GM12878 (cell line): ENCODE measurements at regions not wholly inside any gene's neighbourhood (a gene's known extent, or its start where the extent isn't known, plus 50 kb on each side); places are given as distances from the start of the nearest gene placed in this dataset.

Experiments used
- ATAC-seq: fragments of 200-7000 bp; cut with Tn5 transposase; 3 replicates; pipeline ENCODE4 v1.9.1; 2020; ENCODE audit warnings: mild to moderate bottlenecking, moderate library complexity
- BruUV-seq: library from RNA; stranded (reverse); fragments of 400-500 nt; replicated peaks from 2 replicates; lab custom pipeline; 2021; lab: Mats Ljungman, UMichigan
- CTCF ChIA-PET: fragments of 300-600 bp; sonication (Branson Sonifier 250); formaldehyde crosslinking; extraction: SDS; loops from one replicate; lab custom pipeline; 2021; ENCODE audit warnings: inconsistent platforms; lab: Yijun Ruan, JAX
- POLR2A ChIA-PET: fragments of 350-600 bp; formaldehyde crosslinking; extraction: SDS; loops from one replicate; lab custom pipeline; 2021; ENCODE audit warnings: inconsistent platforms; lab: Charles Lee
- RAD21 ChIA-PET: fragments of 300-600 bp; sonication (Branson Sonifier 250); formaldehyde crosslinking; loops from one replicate; lab custom pipeline; 2023; ENCODE audit warnings: antibody characterized with exemption; ENCODE audit not compliant: unreplicated experiment; lab: Charles Lee
- SMC1A ChIA-PET: fragments of 300-600 bp; sonication (Branson Sonifier 250); formaldehyde crosslinking; loops from one replicate; lab custom pipeline; 2023; ENCODE audit not compliant: unreplicated experiment, uncharacterized antibody; lab: Charles Lee
- DNase-seq: peaks from one replicate; pipeline ENCODE4 v3.0.0-alpha.2; 2011; ENCODE audit warnings: low read depth, low spot score
- FAIRE-seq: peaks from 3 replicates; lab custom pipeline; 2011; peaks lifted over from hg19 to GRCh38; lab: Jason Lieb, UNC
- H2AFZ ChIP-seq: 2 replicates; pipeline ENCODE4 v1.6.0; 2011; ENCODE audit warnings: low read depth, low read length, control low read depth; ENCODE audit not compliant: control insufficient read depth
- H3K27ac ChIP-seq: 2 replicates; pipeline ENCODE4 v1.5.1; 2011; ENCODE audit warnings: control low read depth; ENCODE audit not compliant: control insufficient read depth, insufficient read depth
- H3K27me3 ChIP-seq, 2 experiments: replicated peaks in 1 of 2; 2 replicates each; pipeline versions ENCODE4 v1.6.0 to v1.6.1; 2011; ENCODE audit warnings: low read length in 1 of 2; ENCODE audit not compliant: control insufficient read depth in 2 of 2, insufficient read depth in 2 of 2
- H3K36me3 ChIP-seq, 2 experiments: 2 replicates each; pipeline ENCODE4 v1.5.1; 2011; ENCODE audit warnings: low read length in 1 of 2; ENCODE audit not compliant: control insufficient read depth in 2 of 2, insufficient read depth in 2 of 2
- H3K4me1 ChIP-seq: 2 replicates; pipeline ENCODE4 v1.6.1; 2011; ENCODE audit warnings: mild to moderate bottlenecking, low read length, moderate library complexity, mixed read lengths; ENCODE audit not compliant: control insufficient read depth, insufficient read depth
- H3K4me2 ChIP-seq: 2 replicates; pipeline ENCODE4 v1.6.0; 2011; ENCODE audit warnings: control low read depth; ENCODE audit not compliant: control insufficient read depth, insufficient read depth
- H3K4me3 ChIP-seq: fragments of 200-600 bp; sonication (generic); 2 replicates; pipeline ENCODE4 v1.5.1; 2016
- H3K79me2 ChIP-seq: 2 replicates; pipeline ENCODE4 v1.6.0; 2011; ENCODE audit warnings: low read length; ENCODE audit not compliant: control insufficient read depth, insufficient read depth
- H3K9ac ChIP-seq: 2 replicates; pipeline ENCODE4 v1.8.0; 2011; ENCODE audit warnings: low read length, control low read depth, mixed read lengths; ENCODE audit not compliant: control insufficient read depth, insufficient read depth
- H3K9me3 ChIP-seq: replicated peaks from 3 replicates; pipeline ENCODE4 v1.5.1; 2011; ENCODE audit warnings: mild to moderate bottlenecking, low read length; ENCODE audit not compliant: control insufficient read depth, insufficient read depth
- H4K20me1 ChIP-seq: 2 replicates; pipeline ENCODE4 v1.6.0; 2011; ENCODE audit not compliant: control insufficient read depth, insufficient read depth
- NKRF ChIP-seq: fragments of 450-650 bp; conservative IDR thresholded peaks from 2 replicates; pipeline ENCODE4 v1.6.1; 2017; ENCODE audit warnings: mild to moderate bottlenecking, moderate library complexity
- ZNF24 ChIP-seq: fragments of 450-650 bp; IDR thresholded peaks from 2 replicates; pipeline ENCODE4 v1.6.1; 2017; ENCODE audit warnings: antibody characterized with exemption, mild to moderate bottlenecking
- WGBS: methylation state at CpG from one replicate; pipeline ENCODE4 v1.1.6; 2016; ENCODE audit warnings: low lambda C conversion rate; ENCODE audit not compliant: insufficient replicate concordance, insufficient coverage; ENCODE audit errors: missing lambda C conversion rate; 5-methylcytosine and 5-hydroxymethylcytosine counted together
- in situ Hi-C: fragments of 300-500 bp; cut with MboI; formaldehyde crosslinking; loops from 9 replicates; pipeline ENCODE4 v1.14.3; 2018; ENCODE audit warnings: mixed read lengths
- intact Hi-C: fragments of 100-400 bp; cut with micrococcal nuclease; formaldehyde crosslinking; loops from one replicate; pipeline ENCODE4 v1.14.2; 2022; ENCODE audit not compliant: unreplicated experiment

DNA sequence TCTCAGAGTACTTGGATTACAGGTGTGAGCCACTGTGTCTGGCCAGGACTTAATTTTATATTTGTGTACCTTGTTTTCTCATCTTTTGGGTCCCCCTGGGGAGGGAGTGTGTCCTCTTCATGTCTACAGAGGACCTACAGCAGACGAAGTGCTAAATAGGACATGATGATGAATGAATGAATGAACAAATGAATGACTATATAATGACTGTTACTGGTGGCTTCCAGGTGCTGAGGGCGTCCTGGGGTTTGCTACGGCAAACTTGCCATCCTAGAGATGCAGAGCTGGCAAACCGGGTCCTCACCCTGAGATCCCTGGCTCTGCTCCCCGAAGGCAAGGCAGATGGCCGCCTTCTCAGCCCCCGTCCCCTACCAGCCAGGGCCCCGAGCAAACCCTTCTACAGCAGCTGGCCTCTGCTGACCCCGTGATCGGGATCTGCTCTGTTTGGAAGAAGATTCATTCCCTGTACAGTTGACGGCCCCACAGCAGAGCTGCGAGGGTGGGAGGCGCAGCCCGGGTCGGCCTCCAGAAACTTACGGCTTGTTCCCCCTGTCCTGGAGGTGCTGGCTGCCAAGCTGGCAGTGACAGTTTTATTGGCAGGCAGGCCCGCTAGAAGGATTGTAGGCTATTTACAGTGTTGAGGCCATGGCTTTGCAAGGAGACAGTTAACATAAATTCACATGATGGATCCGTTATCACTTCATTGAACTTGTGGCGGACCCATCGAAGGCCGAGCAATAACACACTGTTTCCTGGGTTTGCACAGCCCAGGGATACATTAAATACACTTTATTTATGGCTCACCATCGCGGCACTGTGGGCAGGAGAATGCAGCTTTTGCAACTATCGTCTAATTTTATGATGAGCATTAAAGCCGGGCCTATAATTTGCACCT is 197.7 kb upstream of the GSE1 start:
- Histone ChIP-seq H3K27ac (no peak overlapping the region), H3K9me3 (no peaks in the 10 kb centered on the region; the same call in 2 of the 3 replicates), H3K4me1 (no peaks in the 10 kb centered on the region), H3K4me2 (no peak overlapping the region), H4K20me1 (no peaks in the 10 kb centered on the region), H2AFZ (no peak overlapping the region), H3K9ac (no peak overlapping the region), H3K36me3 (no peaks in the 10 kb centered on the region), H3K4me3 (no peak overlapping the region), H3K27me3 (no peaks in the 10 kb centered on the region), H3K79me2 (no peaks in the 10 kb centered on the region)
- no TSS peak for BruUV-seq
- POLR2A ChIA-PET = no interaction called here
- 78% methylated on average over 25 of the region's 25 CpGs for WGBS
- in situ Hi-C loops = no loop called here
- DNase-seq (no peak), FAIRE-seq (no peak), ATAC-seq (no peak)
- intact Hi-C loops = no loop called here
- TF ChIP-seq ZNF24 = peak; percentile 45; the same call in 1 of the 2 replicates
- no peak for TF ChIP-seq NKRF
- RAD21 ChIA-PET = no interaction called here
- CTCF ChIA-PET = interaction anchor here (0.6 to 1.8 kb wide), 8 partner anchors 9 to 300 kb away, joined by 3 to 13 read pairs (median 3); no protein-coding TSS in a partner anchor
- SMC1A ChIA-PET = interaction anchor here (0.6 to 1.3 kb wide), 2 partner anchors 26 to 201 kb away, joined by 3 read pairs; no protein-coding TSS in a partner anchor
